ENCODE measurements at regions not wholly inside any gene's neighbourhood (a gene's known extent, or its start where the extent isn't known, plus 50 kb on each side); places are given as distances from the start of the nearest gene placed in this dataset.

GRCh38 chr10:129094861-129095260 lies 372.2 kb upstream of the MGMT start:
- TF ChIP-seq CTCF (IDR thresholded peaks at IDR 0.05) (no peak), POLR2A (IDR thresholded peaks at IDR 0.05) (no peak)
